ENCODE measurements at regions not wholly inside any gene's neighbourhood (a gene's known extent, or its start where the extent isn't known, plus 50 kb on each side); places are given as distances from the start of the nearest gene placed in this dataset.

DNA sequence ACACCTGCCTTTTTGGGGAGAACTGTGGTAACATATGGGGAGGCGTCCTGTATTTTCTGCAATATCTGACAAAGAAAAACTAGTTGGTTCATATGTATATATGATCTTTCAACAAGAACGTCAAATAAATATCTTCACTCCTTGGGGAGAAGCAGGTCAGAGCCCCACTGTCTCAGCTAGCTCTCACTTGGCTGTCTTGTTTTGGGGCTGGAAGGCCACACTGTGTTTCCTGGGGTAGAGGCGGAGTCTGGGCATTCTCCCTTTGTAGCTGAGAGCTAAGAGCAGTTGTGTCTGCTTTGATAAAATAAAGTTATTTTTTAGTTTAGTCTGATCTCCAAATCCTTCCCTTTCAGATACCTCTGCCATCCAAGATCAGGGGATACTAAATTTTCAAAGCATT lies 83.9 kb upstream of the IGFBP3 start:
- TF ChIP-seq POLR2A (IDR thresholded peaks at IDR 0.05): no peak
- no peak for TF ChIP-seq CTCF (IDR thresholded peaks at IDR 0.05)
- TF ChIP-seq EP300 (IDR thresholded peaks at IDR 0.05): no peak
